Neutrophil (primary cell): ENCODE measurements at regions not wholly inside any gene's neighbourhood (a gene's known extent, or its start where the extent isn't known, plus 50 kb on each side); places are given as distances from the start of the nearest gene placed in this dataset.
"Not testable (repeated sequence)": the region's sequence is repeated elsewhere in the genome, so short reads cannot be mapped to it uniquely, and the experiment has no call there.

ENCODE experiments used
- H3K27ac ChIP-seq: fragments of 200-600 bp; sonication (generic); 2 replicates; pipeline ENCODE4 v1.5.1; 2016; ENCODE audit warnings: mild to moderate bottlenecking, moderate library complexity
- H3K27me3 ChIP-seq: fragments of 200-600 bp; sonication (generic); 2 replicates; pipeline ENCODE4 v1.6.0; 2016; ENCODE audit warnings: mild to moderate bottlenecking
- H3K36me3 ChIP-seq: fragments of 200-600 bp; sonication (generic); 2 replicates; pipeline ENCODE4 v1.5.1; 2017
- H3K4me1 ChIP-seq, 2 experiments: fragments of 200-600 bp in 1 of 2; sonication (generic) in 1 of 2; 1 replicate in 1 of 2; 2 replicates in 1 of 2; pipeline versions ENCODE4 v1.5.1 to v1.6.1; 2013 to 2016; ENCODE audit warnings: low read depth in 1 of 2, low read length in 1 of 2, mild to moderate bottlenecking in 1 of 2, moderate library complexity in 1 of 2; ENCODE audit not compliant: control insufficient read depth in 1 of 2, insufficient read depth in 1 of 2
- H3K4me3 ChIP-seq, 2 experiments: fragments of 200-600 bp in 1 of 2; sonication (generic) in 1 of 2; 1 replicate in 1 of 2; 2 replicates in 1 of 2; pipeline ENCODE4 v1.5.1; 2013 to 2016; ENCODE audit warnings: low read depth in 1 of 2, low read length in 1 of 2, mild to moderate bottlenecking in 1 of 2, moderate library complexity in 1 of 2
- H3K9me3 ChIP-seq: fragments of 200-600 bp; sonication (generic); 2 replicates; pipeline ENCODE4 v1.5.1; 2016
- CTCF ChIP-seq: fragments of 200-600 bp; sonication (generic); IDR thresholded peaks from 2 replicates; pipeline ENCODE4 v1.5.1; 2016; ENCODE audit warnings: antibody characterized with exemption

GRCh38 chr10:29730458-29730857, 95.7 kb upstream of the SVIL start:
- peaks cover 85 to 89% of the 10 kb centered on the region in 2 experiments for H3K4me1 ChIP-seq
- no peak overlapping the region for H3K4me3 ChIP-seq
- H3K27me3 ChIP-seq: no peaks in the 10 kb centered on the region
- TF ChIP-seq CTCF: no peak
- H3K9me3 ChIP-seq: no peaks in the 10 kb centered on the region
- H3K36me3 ChIP-seq: no peaks in the 10 kb centered on the region
- H3K27ac ChIP-seq: peak overlapping the region; percentile 100

GRCh38 chr10:29728541-29729049, 93.8 kb upstream of the SVIL start:
- Histone ChIP-seq H3K27ac (peak overlapping the region; percentile 20), H3K9me3 (no peaks in the 10 kb centered on the region), H3K27me3 (no peaks in the 10 kb centered on the region), H3K36me3 (no peaks in the 10 kb centered on the region), H3K4me3 (no peak overlapping the region), H3K4me1 (peaks cover 94% of the 10 kb centered on the region in 2 experiments)
- no peak for TF ChIP-seq CTCF

- not testable (repeated sequence) for H3K9me3 ChIP-seq, H3K27me3 ChIP-seq, H3K36me3 ChIP-seq
- H3K4me1 ChIP-seq: peaks cover 79 to 84% of the 10 kb centered on the region in 2 experiments
- peak overlapping the region; percentile 81 for H3K27ac ChIP-seq
- H3K4me3 ChIP-seq: peak overlapping the region in 1 of 2 experiments; percentile 31
These were observed 91.2 kb upstream of the SVIL start for GRCh38 chr10:29725927-29726326.

- Histone ChIP-seq H3K4me3 (peak overlapping the region; percentile 31), H3K27me3 (no peaks in the 10 kb centered on the region), H3K4me1 (peaks cover 72 to 77% of the 10 kb centered on the region in 2 experiments), H3K36me3 (no peaks in the 10 kb centered on the region), H3K27ac (peak overlapping the region; percentile 81), H3K9me3 (no peaks in the 10 kb centered on the region)
- TF ChIP-seq CTCF: no peak
These were observed 90.5 kb upstream of the SVIL start for GRCh38 chr10:29725133-29725720.

GRCh38 chr10:29723726-29724125, 89.0 kb upstream of the SVIL start:
- peak overlapping the region; percentile 81 for H3K27ac ChIP-seq
- H3K9me3 ChIP-seq: no peaks in the 10 kb centered on the region
- no peaks in the 10 kb centered on the region for H3K36me3 ChIP-seq
- H3K4me1 ChIP-seq: peaks cover 66 to 72% of the 10 kb centered on the region in 2 experiments
- peak overlapping the region in 1 of 2 experiments; percentile 0 for H3K4me3 ChIP-seq
- H3K27me3 ChIP-seq: no peaks in the 10 kb centered on the region
- TF ChIP-seq CTCF: no peak

GRCh38 chr10:29722777-29723176, 88.0 kb upstream of the SVIL start:
- Histone ChIP-seq H3K4me1 (peaks cover 58 to 65% of the 10 kb centered on the region in 2 experiments), H3K36me3 (no peaks in the 10 kb centered on the region), H3K27me3 (no peaks in the 10 kb centered on the region), H3K27ac (peak overlapping the region; percentile 81), H3K9me3 (no peaks in the 10 kb centered on the region), H3K4me3 (no peak overlapping the region)
- no peak for TF ChIP-seq CTCF
